Activated naive CD4-positive, alpha-beta T cell treated with anti-CD3 and anti-CD28 coated beads, Interleukin-2, amount 50 U/mL, for 16 hours (primary cell): ENCODE measurements at regions not wholly inside any gene's neighbourhood (a gene's known extent, or its start where the extent isn't known, plus 50 kb on each side); places are given as distances from the start of the nearest gene placed in this dataset.
A peak's percentile ranks its signal among the peaks of the same experiment; 100 is the strongest.

Source experiments
- DNase-seq: peaks from one replicate; pipeline ENCODE4 v3.0.0-alpha.2; 2020

DNA sequence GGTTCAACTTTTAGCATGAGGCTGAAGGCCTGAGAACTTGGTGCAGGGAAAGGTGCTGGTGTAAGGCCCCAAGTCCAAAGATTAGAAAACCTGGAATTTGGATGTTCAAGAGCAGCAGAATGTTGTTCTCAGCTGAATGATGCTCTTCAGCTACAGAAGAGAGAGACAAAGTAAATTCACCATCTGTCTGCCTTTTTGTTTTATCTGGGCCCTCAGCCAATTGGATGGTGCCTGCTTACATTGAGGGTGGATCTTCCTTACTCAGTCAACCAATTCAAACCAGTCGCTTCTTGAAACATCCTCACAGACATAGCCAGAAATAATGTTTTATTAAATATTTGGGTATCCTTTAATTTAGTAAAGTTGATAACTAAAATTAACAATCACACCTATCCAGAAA lies 748.2 kb upstream of the ADAMTS5 start:
- no peak for DNase-seq

DNA sequence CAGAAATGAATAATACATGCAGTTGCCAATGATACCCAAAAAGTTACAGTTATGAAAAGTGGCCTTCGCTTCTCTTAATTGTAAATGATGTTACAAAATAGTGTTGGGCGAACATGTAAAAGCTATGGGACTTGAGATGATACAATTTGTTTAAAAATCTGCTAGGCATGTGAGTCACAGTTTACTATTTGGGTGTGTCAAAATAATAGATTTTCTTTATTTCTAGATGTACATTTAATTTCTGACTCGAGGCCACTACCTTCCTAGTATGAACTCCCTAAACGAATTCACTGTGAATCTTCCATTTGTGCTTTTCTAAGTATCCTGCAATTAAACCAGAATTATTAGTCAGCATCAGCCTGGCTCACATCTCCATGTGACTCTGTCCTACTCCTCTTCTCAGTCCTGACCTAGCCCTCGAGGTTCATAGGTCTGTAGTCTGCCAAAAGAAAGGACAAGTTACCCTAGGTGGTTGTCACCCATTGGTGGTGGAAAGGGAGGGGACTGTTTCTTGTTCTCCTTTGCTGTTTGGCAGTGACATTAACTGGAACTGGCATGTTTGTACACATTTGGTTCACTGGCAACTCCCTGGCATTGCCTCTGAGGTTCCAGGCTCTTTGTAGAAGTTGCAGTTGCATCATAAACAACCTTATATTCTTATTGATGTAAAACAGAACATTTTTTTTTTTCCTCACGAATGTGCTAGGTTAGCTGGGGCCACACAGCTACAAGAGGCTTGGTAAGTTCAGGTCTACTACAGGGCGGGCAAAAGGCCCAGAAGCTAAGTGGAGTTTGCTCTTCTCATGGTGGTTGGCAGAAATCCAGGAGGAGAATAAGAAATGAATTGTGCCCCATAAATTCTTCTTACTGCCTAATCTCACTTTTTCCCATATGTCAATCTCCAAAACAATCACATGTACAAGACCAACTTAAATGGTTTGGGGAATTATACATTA lies 746.5 kb upstream of the ADAMTS5 start:
- DNase-seq, result no peak

- DNase-seq, result no peak
These were observed 737.8 kb upstream of the ADAMTS5 start for GRCh38 chr21:27704567-27705166.

- DNase-seq, result no peak
These were observed 736.9 kb upstream of the ADAMTS5 start for GRCh38 chr21:27703791-27704190.

DNA sequence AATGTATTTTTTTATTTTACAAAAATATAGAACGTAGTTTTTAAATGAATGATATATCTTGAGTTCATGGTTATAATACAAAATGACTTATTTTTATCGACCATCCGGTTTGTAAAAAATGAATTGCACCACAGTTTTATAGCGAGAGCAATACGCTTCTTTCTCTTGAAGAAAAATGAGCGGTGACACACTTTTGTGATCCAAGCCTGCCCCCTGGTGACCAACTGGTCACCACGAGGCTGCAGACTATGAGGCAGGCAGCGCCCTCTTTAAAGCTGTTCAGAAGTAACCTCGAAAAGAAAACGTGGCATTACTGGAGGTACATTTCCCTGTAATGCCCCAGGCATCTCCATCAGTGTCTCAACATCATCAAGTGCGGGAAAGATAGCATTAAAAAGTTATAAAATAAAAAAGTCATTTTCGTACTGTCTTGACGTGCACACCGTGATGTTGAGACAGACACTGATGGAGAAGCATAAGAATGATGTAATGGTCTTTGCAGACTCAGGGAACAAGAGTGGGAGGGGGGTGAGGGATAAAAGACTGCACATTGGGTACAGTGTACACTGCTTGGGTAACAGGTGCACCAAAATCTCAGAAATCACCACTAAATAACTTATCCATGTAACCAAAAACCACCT lies 734.2 kb upstream of the ADAMTS5 start:
- peak; percentile 55 for DNase-seq

- no peak for DNase-seq
These were observed 728.4 kb upstream of the ADAMTS5 start for GRCh38 chr21:27695246-27695645.

DNA sequence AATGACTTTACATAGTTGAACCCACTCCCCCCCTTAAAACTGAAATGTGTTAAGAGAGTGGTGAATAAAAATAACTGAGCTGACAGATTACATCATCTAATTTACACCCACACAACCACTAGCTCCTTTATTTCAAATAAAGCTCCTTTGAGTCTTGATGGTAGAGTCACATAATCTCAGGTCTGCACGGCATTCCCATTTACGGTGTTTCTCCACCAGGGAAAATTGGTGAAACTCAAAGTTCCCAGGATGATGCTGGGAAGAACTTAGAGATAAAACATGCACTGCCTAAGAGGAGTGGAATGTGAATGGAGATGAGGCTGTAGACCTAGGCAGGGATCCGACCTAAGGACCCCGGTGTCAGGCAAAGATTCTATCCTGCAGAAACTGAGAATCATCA lies 727.8 kb upstream of the ADAMTS5 start:
- DNase-seq, result no peak

DNA sequence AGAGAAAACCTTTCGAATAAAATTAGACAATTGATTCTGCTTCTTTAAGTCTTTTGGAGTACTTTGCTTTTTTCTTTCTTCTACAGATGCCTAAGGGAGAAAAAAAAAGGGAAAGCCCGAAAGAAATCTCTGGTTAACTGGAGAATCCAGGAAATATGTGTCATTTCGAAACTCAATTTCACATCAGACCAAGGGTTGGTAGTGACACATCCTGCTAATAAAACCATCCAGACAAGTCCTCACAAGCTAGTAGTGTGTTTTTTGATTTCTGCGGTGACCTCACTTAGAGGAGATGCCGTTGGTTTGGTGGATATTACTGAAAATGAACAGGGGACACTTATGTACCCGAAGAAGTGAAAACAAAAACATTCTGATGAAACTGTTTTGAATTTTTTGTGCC lies 726.5 kb upstream of the ADAMTS5 start:
- DNase-seq, result no peak

DNA sequence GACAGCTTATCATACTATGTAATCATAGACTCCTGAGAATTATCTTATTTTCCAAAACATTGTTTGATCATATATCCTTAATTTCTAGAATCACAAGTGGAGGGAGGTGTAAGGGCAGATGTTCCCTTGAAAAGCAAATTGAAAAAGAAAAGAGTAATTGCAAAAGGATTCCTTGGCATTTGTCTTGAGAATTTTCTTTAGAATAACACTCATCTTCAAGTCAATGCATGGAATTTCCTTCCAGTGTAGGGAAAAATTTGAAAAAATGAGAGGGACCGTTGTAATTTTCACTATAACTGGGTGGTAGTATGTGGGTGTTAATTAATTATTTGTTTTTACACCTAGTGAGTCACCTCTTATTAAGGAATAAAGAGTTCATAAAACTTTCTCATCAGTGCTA lies 724.6 kb upstream of the ADAMTS5 start:
- no peak for DNase-seq

DNA sequence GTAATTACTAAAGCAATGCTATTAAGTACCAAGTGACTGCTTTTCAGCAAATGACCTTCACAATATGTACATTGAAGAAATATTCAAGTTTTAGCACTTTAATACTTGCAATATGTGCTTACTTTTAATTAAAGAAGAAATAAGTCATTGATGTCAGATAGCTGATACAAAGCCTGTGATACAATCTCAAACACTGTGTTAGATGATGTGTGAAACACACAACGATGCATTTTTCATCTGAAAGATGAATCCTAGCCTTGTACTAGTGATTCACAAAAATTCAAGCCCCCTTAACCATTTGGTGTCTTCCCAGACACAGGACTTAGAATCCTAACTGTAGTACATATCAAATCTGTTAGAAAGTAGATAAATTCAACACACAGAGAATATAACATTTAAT lies 724.1 kb upstream of the ADAMTS5 start:
- DNase-seq, result no peak

DNA sequence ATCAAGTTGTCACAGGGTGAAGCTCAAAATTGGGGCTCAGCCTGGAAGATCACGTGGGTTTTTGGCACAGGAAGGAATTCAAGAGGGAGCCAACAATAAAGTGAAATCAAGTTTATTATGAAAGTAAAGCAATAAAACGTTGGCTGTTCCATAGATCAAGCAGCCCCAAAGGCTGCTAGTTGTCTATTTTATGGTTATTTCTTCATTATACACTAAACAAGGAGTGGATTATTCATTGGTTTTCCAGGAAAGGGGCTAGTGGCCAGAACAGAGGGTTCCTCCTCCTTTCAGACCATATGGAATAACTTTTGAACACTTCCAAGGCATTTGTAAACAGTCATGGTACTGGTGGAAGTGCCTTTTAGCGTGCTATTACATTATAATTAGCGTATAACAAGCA lies 723.5 kb upstream of the ADAMTS5 start:
- no peak for DNase-seq

GRCh38 chr21:27688773-27689172 lies 721.9 kb upstream of the ADAMTS5 start:
- no peak for DNase-seq

DNA sequence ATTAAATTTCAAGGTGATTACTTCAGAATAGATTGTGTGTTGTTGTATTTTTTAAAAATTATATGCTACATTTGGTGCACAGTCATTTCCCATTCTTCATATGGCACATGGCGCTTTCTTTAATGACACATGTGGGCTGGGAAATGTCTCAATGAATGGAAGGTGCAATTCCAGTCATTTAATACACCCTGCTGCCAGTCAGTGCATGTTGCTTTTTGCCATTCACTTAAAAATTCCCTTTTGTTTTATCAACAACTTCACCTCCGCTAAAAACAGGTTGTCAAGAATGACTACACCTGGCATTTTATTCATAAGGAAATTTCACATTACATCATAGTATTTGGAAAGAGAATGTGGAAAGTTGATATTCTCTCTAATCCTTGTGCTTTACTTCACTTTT lies 716.4 kb upstream of the ADAMTS5 start:
- DNase-seq, result no peak

DNA sequence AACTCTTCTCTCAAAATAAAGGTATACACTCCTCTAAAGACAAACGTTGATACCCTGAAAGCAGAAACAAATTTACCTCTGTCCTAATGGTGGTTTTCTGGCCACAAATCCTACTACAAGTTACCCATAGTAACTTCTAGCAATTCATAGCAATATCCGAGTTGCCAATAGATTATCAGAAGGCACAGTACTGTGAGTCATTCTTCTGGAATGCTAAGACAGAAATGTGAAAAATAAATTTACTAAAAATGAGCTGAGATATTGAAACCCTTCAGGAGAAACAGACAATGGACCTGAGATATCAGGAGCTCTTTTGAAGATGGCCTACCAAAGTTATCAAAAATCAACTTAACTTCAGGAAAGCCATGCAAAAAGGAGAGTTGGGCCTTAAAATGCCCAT lies 715.0 kb upstream of the ADAMTS5 start:
- DNase-seq, result no peak

- DNase-seq, result no peak
These were observed 714.1 kb upstream of the ADAMTS5 start for GRCh38 chr21:27681038-27681437.

DNA sequence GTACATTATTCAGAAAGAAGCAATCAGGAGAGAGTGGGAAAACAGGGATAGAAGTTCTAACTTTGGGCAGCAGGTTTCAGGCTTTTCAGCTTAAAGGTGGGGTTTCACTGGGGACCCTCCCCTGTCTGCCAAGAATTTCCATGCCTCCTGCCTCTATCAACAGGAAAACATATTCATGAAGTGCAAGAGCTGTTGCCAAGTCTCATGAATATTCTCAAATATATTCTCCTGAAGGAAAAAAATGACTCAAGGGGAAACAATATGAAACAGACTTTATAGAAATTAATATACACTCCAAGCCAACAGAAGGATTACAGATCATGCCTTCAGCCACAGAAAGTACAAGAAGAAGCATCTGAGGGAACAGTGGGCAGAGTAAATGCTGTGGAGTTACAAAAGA lies 713.3 kb upstream of the ADAMTS5 start:
- DNase-seq, result no peak

- DNase-seq, result no peak
These were observed 711.6 kb upstream of the ADAMTS5 start for GRCh38 chr21:27678511-27678910.

DNA sequence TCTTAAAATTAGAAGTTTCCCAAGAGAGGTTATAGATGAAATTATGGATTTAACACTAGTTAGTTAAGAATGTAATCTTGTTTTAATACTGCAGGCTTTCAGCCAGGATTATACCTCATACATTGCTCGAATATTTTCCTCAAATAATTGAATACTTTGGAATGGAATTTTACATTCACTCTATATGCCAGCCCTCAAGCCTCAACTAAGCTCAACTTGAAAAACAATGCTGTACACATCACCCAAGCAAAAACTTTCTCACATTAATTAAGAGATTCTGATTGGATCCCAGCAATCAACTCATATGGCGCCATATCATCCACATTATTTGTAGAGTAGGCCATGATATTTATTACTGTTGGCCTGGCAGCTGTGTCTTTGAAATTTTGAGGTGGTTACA lies 710.7 kb upstream of the ADAMTS5 start:
- no peak for DNase-seq

DNA sequence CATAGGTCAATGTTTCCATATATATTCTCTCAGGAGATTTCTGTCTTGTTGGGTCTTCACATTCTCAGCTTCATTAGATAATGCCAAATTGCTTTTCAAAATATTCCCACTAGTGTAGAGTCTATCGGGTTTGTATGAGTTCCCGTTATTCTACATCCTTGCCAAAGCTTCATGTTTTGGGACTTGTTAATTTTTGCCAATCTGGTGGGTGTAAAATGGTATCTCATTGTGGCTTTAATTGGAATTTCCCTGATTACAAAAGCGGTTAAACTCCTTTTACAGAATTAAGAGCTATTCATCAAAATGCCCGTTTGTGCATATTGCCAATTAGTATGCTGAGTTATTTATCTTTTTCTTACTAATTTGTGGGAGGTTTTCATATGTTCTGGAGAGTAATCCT lies 708.4 kb upstream of the ADAMTS5 start:
- DNase-seq, result no peak

- no peak for DNase-seq
These were observed 707.2 kb upstream of the ADAMTS5 start for GRCh38 chr21:27674041-27674615.

GRCh38 chr21:27673581-27673980 lies 706.7 kb upstream of the ADAMTS5 start:
- no peak for DNase-seq

DNA sequence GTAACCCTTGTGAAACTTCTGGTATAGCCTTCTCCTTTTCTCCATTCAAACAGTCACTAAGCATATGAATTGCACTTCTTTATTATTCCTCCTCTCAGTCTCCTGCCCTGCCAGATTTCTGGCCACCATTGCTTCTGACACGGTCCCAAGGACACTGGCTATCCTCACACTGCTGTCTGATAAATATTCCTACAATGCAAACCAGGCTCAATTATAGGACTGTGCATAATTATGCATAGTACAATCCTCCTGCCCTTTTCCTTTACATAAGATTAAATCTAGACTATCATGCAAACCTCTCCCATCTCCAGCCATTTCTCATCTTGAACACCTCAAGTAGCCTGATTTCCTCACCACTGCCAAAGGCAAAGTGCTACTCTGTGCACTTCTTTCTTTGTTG lies 704.3 kb upstream of the ADAMTS5 start:
- no peak for DNase-seq

DNA sequence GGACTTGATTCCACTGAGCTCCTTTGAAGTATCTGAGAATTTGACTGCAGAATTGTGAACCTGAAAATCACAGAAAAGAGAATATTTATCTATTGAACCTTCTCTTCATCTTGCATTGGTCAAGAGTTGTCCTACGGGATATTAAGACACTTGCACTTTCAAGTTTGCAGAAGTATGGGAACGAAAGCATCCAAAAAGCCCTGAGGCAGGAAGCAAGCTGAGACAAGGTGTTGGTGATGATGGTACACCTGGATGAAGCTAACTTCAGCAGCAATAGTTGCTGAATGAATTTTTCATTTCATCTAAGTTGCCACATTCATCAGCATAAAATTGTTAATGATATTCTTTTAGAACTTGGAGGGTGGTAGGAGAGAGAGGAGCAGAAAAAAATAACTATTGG lies 686.6 kb upstream of the ADAMTS5 start:
- no peak for DNase-seq

DNA sequence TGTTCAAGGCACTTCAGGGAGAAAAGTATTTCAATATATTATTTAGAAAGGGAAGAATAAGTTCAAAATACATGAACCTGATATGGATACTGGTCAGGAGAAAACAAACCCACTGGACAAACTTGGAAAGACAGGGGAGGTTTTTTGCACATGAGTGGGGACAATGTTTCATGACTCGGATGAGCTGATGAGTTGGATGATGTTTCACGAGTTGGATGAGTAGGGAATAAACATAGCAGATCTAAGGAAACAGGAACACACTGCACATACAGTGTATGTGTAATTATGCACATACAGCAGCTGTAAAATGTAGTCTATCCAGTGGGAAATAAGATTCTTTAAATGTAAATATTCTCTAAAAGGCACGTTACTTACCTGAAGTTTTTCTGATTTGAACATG lies 682.9 kb upstream of the ADAMTS5 start:
- DNase-seq, result no peak
